ENCODE measurements at regions not wholly inside any gene's neighbourhood (a gene's known extent, or its start where the extent isn't known, plus 50 kb on each side); places are given as distances from the start of the nearest gene placed in this dataset.
A peak's percentile ranks its signal among the peaks of the same experiment; 100 is the strongest.

GRCh38 chr20:4585104-4585753 is 101.0 kb upstream of the PRNP start:
- Histone ChIP-seq H3K4me2 (ENCODE audit: insufficient read depth in 1 of 2, low read depth in 2 of 2, low read length in 2 of 2) (no peak overlapping the region), H3K23me2 (ENCODE audit: low read depth, low read length) (no peaks in the 10 kb centered on the region), H2BK12ac (ENCODE audit: low read depth, low read length) (no peak overlapping the region), H3K56ac (replicated peaks; ENCODE audit: insufficient read length, low read depth, low read length) (no peak overlapping the region), H3K79me1 (ENCODE audit: low read depth, low read length) (no peaks in the 10 kb centered on the region), H3K18ac (ENCODE audit: extremely low read depth, low read length) (no peak overlapping the region), H2BK15ac (ENCODE audit: low read length) (no peak overlapping the region), H3K4me3 (ENCODE audit: extremely low read depth in 1 of 4, insufficient read depth in 2 of 4, low read depth in 3 of 4, low read length in 4 of 4) (no peak overlapping the region), H3K14ac (ENCODE audit: insufficient read length) (no peak overlapping the region), H3K9me3 (ENCODE audit: insufficient read depth in 2 of 2, low read depth in 1 of 2, low read length in 1 of 2) (no peaks in the 10 kb centered on the region), H2BK20ac (ENCODE audit: low read length) (no peak overlapping the region), H2AFZ (ENCODE audit: low read length) (no peak overlapping the region), H2AK5ac (ENCODE audit: low read depth, low read length) (no peak overlapping the region), H4K20me1 (replicated peaks in 1 of 2; ENCODE audit: control insufficient read depth in 1 of 2, insufficient read depth in 2 of 2, low read length in 2 of 2) (no peaks in the 10 kb centered on the region), H3K4me1 (replicated peaks in 1 of 4; ENCODE audit: control insufficient read depth in 3 of 4, insufficient read depth in 4 of 4, low read length in 3 of 4) (peaks cover 0 to 5% (median 2%) of the 10 kb centered on the region in 4 experiments; a peak in 3 of 7 replicates), H4K91ac (replicated peaks; ENCODE audit: insufficient read length, low read length) (no peak overlapping the region), H3K27ac (ENCODE audit: low read depth, low read length) (no peak overlapping the region), H3K79me2 (ENCODE audit: control insufficient read depth in 1 of 2, insufficient read depth in 2 of 2, low read length in 2 of 2) (no peaks in the 10 kb centered on the region), H4K8ac (ENCODE audit: extremely low read depth, insufficient read depth, low read length) (no peak overlapping the region), H3K4ac (replicated peaks; ENCODE audit: insufficient read length, low read depth, low read length) (no peak overlapping the region), H3K23ac (ENCODE audit: insufficient read length) (no peak overlapping the region), H3K27me3 (replicated peaks in 1 of 4; ENCODE audit: control insufficient read depth in 3 of 4, extremely low read depth in 1 of 4, insufficient read depth in 3 of 4, low read length in 3 of 4) (peaks cover 0 to 4% (median 2%) of the 10 kb centered on the region in 4 experiments; a peak in 2 of 7 replicates), H2BK120ac (replicated peaks; ENCODE audit: low read depth, low read length) (no peak overlapping the region), H3K9ac (replicated peaks in 1 of 4; ENCODE audit: extremely low read depth in 1 of 4, low read depth in 3 of 4, low read length in 3 of 4) (no peak overlapping the region), H3K36me3 (ENCODE audit: control insufficient read depth in 2 of 4, insufficient read depth in 4 of 4, low read length in 3 of 4) (no peaks in the 10 kb centered on the region), H2BK5ac (ENCODE audit: low read depth, low read length) (no peak overlapping the region), H4K5ac (ENCODE audit: insufficient read length, low read depth, low read length) (no peak overlapping the region)
- TF ChIP-seq YY1 (IDR thresholded peaks at IDR 0.05; ENCODE audit: low read depth, low read length) (0 out of 2 replicates have a peak, but pooled peaks have one; percentile 14), POLR2AphosphoS5 (IDR thresholded peaks at IDR 0.05; ENCODE audit: low read depth, low read length) (no peak)
- DNase-seq (ENCODE audit: low read depth in 1 of 2, low spot score in 2 of 2) (no peak), FAIRE-seq (no peak)
- 70% methylated on average over 3 of the region's 3 CpGs; no CpG with 5 or more reads in 1 of the 2 experiments for WGBS, 2 experiments (ENCODE audit: extremely low coverage in 1 of 2, insufficient coverage in 1 of 2, insufficient read length in 1 of 2, insufficient replicate concordance in 2 of 2, low coverage in 1 of 2, low lambda C conversion rate in 2 of 2, missing lambda C conversion rate in 1 of 2)
- CTCF ChIA-PET (ENCODE audit: partially characterized antibody): interaction anchor here (0.8 to 7.6 kb wide), 4 partner anchors 9 to 332 kb away, joined by 3 to 65 read pairs (median 3); partner anchors contain the start of gene PRND
- POLR2A ChIA-PET (ENCODE audit: partially characterized antibody): interaction anchor here (0.6 kb wide), 1 partner anchor 530 kb away, joined by 3 read pairs; no protein-coding TSS in a partner anchor

All from H1 (cell line).